Endodermal cell (in vitro differentiated cells): ENCODE measurements at regions not wholly inside any gene's neighbourhood (a gene's known extent, or its start where the extent isn't known, plus 50 kb on each side); places are given as distances from the start of the nearest gene placed in this dataset.

ENCODE experiments used
- DNase-seq: peaks from one replicate; pipeline ENCODE4 v3.0.0-alpha.2; 2017
- H3K27ac ChIP-seq: 2 replicates; pipeline ENCODE4 v1.5.1; 2013; ENCODE audit warnings: mild to moderate bottlenecking, low read depth, low read length, moderate library complexity
- H3K27me3 ChIP-seq: 2 replicates; pipeline ENCODE4 v1.6.1; 2013; ENCODE audit warnings: mild to moderate bottlenecking, low read length, moderate library complexity; ENCODE audit not compliant: insufficient read depth, control insufficient read depth, poor library complexity, severe bottlenecking
- H3K36me3 ChIP-seq: 2 replicates; pipeline ENCODE4 v1.7.0; 2013; ENCODE audit warnings: mild to moderate bottlenecking, low read length, moderate library complexity; ENCODE audit not compliant: control insufficient read depth, insufficient read depth
- H3K4me1 ChIP-seq: one replicate; pipeline ENCODE4 v1.7.0; 2013; ENCODE audit warnings: low read length; ENCODE audit not compliant: control insufficient read depth, insufficient read depth
- H3K4me3 ChIP-seq: 2 replicates; pipeline ENCODE4 v1.5.1; 2013; ENCODE audit warnings: mild to moderate bottlenecking, low read length, moderate library complexity
- H3K9ac ChIP-seq: 2 replicates; pipeline ENCODE4 v1.6.1; 2013; ENCODE audit warnings: mild to moderate bottlenecking, low read length, moderate library complexity; ENCODE audit not compliant: poor library complexity, severe bottlenecking; ENCODE audit errors: extremely low read depth
- H3K9me3 ChIP-seq: 2 replicates; pipeline ENCODE4 v1.6.1; 2013; ENCODE audit warnings: mild to moderate bottlenecking, low read length, moderate library complexity; ENCODE audit not compliant: control insufficient read depth
- H3K27ac Mint-ChIP-seq: 2 replicates; pipeline ENCODE4 v1.8.0; 2020; ENCODE audit warnings: mixed read lengths
- H3K27me3 Mint-ChIP-seq: 2 replicates; pipeline ENCODE4 v1.8.0; 2021; ENCODE audit warnings: mild to moderate bottlenecking, mixed read lengths; ENCODE audit not compliant: insufficient read depth
- H3K36me3 Mint-ChIP-seq: 2 replicates; pipeline ENCODE4 v1.8.0; 2020; ENCODE audit warnings: low read depth, mixed read lengths
- H3K4me1 Mint-ChIP-seq: 2 replicates; pipeline ENCODE4 v1.8.0; 2020; ENCODE audit warnings: mixed read lengths
- H3K4me3 Mint-ChIP-seq: 2 replicates; pipeline ENCODE4 v1.8.0; 2020; ENCODE audit warnings: mild to moderate bottlenecking, moderate library complexity, mixed read lengths
- H3K9me3 Mint-ChIP-seq: 2 replicates; pipeline ENCODE4 v1.8.0; 2020; ENCODE audit warnings: mild to moderate bottlenecking, mixed read lengths
- WGBS, 2 experiments: methylation state at CpG; one replicate each; pipeline versions ENCODE4 v1.1.5 to v1.1.7; 2013; ENCODE audit warnings: missing lambda C conversion rate in 2 of 2, mixed read lengths in 1 of 2; ENCODE audit not compliant: insufficient coverage in 1 of 2, insufficient read length in 1 of 2; 5-methylcytosine and 5-hydroxymethylcytosine counted together
- TF ChIP-seq, protein P1 (sequence below): fragments of 200-600 bp; sonication (generic); conservative IDR thresholded peaks from 2 replicates; pipeline ENCODE4 v1.5.0; 2021; ENCODE audit warnings: antibody characterized with exemption, mild to moderate bottlenecking

GRCh38 chr14:76577090-76577489 is 184.2 kb upstream of the VASH1 start:
- H3K36me3 ChIP-seq = no peaks in the 10 kb centered on the region
- H3K4me1 ChIP-seq = peaks cover 3% of the 10 kb centered on the region
- no peak overlapping the region for H3K27ac ChIP-seq
- TF ChIP-seq, protein P1, sequence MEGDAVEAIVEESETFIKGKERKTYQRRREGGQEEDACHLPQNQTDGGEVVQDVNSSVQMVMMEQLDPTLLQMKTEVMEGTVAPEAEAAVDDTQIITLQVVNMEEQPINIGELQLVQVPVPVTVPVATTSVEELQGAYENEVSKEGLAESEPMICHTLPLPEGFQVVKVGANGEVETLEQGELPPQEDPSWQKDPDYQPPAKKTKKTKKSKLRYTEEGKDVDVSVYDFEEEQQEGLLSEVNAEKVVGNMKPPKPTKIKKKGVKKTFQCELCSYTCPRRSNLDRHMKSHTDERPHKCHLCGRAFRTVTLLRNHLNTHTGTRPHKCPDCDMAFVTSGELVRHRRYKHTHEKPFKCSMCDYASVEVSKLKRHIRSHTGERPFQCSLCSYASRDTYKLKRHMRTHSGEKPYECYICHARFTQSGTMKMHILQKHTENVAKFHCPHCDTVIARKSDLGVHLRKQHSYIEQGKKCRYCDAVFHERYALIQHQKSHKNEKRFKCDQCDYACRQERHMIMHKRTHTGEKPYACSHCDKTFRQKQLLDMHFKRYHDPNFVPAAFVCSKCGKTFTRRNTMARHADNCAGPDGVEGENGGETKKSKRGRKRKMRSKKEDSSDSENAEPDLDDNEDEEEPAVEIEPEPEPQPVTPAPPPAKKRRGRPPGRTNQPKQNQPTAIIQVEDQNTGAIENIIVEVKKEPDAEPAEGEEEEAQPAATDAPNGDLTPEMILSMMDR = no peak
- no peaks in the 10 kb centered on the region for H3K36me3 Mint-ChIP-seq
- no peak overlapping the region for H3K4me3 ChIP-seq
- DNase-seq = no peak
- no peaks in the 10 kb centered on the region for H3K9me3 Mint-ChIP-seq
- H3K27me3 Mint-ChIP-seq = no peaks in the 10 kb centered on the region
- H3K9ac ChIP-seq = no peak overlapping the region
- no peak overlapping the region for H3K4me3 Mint-ChIP-seq
- H3K27me3 ChIP-seq = no peaks in the 10 kb centered on the region
- H3K27ac Mint-ChIP-seq = no peak overlapping the region
- WGBS, 2 experiments = 96% methylated on average over 2 of the region's 2 CpGs; no CpG with 5 or more reads in 1 of the 2 experiments
- peaks cover 25% of the 10 kb centered on the region for H3K4me1 Mint-ChIP-seq
- H3K9me3 ChIP-seq = no peaks in the 10 kb centered on the region

DNA sequence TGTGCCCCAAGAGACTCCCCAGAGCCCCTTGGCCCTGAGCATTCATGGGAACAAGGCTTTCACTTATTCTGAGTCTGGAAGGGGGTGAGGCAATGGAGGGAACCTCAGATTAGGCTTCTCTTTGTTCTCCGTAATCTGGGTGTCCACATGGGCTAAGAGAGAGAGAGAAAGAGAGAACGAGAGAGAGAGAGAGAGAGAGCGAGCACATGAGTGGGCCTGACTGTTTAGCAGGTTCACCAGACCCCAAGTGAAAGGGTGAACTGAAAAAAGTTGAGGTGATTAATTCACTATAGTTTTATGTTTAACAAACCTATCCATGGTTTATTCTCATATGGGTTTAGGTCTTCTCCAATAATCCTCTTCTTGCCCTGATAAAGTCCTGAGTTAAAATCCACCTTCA is 183.4 kb upstream of the VASH1 start:
- H3K9me3 Mint-ChIP-seq = no peaks in the 10 kb centered on the region
- no peak overlapping the region for H3K4me3 Mint-ChIP-seq
- H3K4me1 ChIP-seq = peaks cover 3% of the 10 kb centered on the region
- H3K36me3 ChIP-seq = no peaks in the 10 kb centered on the region
- no peaks in the 10 kb centered on the region for H3K9me3 ChIP-seq
- no peak overlapping the region for H3K27ac ChIP-seq
- no peak overlapping the region for H3K27ac Mint-ChIP-seq
- H3K9ac ChIP-seq = no peak overlapping the region
- H3K36me3 Mint-ChIP-seq = no peaks in the 10 kb centered on the region
- no peaks in the 10 kb centered on the region for H3K27me3 Mint-ChIP-seq
- no peaks in the 10 kb centered on the region for H3K27me3 ChIP-seq
- WGBS, 2 experiments = 94% methylated on average over 3 of the region's 3 CpGs; no CpG with 5 or more reads in 1 of the 2 experiments
- TF ChIP-seq, protein P1 = no peak
- no peak overlapping the region for H3K4me3 ChIP-seq
- DNase-seq = no peak
- H3K4me1 Mint-ChIP-seq = peaks cover 24% of the 10 kb centered on the region

DNA sequence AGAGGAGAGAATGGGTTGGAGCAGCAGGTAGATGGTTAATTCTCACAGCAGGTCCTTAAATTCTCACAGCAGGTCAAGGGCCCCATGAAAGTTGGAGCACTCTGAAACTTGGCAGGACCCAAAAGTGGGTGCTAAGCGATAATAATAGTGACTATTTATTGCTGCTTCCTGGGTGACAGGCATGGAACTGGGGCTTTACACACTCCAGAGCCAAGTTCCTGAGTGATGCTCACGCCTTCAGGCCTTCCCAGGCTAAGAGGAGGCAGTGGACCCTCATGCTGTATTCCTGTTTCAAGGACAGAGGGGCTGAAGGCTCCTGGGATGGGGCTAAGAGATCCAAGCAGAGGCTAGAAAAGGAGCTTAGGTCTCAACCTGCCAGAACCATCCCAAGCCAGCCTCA is 180.9 kb upstream of the VASH1 start:
- H3K4me3 Mint-ChIP-seq = no peak overlapping the region
- no peaks in the 10 kb centered on the region for H3K27me3 Mint-ChIP-seq
- no peak for DNase-seq
- H3K4me3 ChIP-seq = no peak overlapping the region
- no peaks in the 10 kb centered on the region for H3K9me3 ChIP-seq
- no peaks in the 10 kb centered on the region for H3K36me3 ChIP-seq
- peaks cover 8% of the 10 kb centered on the region for H3K4me1 Mint-ChIP-seq
- H3K4me1 ChIP-seq = no peaks in the 10 kb centered on the region
- no peak overlapping the region for H3K27ac ChIP-seq
- H3K9me3 Mint-ChIP-seq = no peaks in the 10 kb centered on the region
- no peaks in the 10 kb centered on the region for H3K27me3 ChIP-seq
- TF ChIP-seq, protein P1 = no peak
- H3K9ac ChIP-seq = no peak overlapping the region
- WGBS, 2 experiments = 86 to 100% methylated on average over 1 to 2 of the region's 2 CpGs
- H3K36me3 Mint-ChIP-seq = no peaks in the 10 kb centered on the region
- no peak overlapping the region for H3K27ac Mint-ChIP-seq
